ENCODE measurements at regions not wholly inside any gene's neighbourhood (a gene's known extent, or its start where the extent isn't known, plus 50 kb on each side); places are given as distances from the start of the nearest gene placed in this dataset.

- dilution Hi-C loops (cut with MboI; ENCODE audit: extremely low pct_ligation_motif_present, low sequenced_read_pairs), result no loop called here
- FAIRE-seq (no peak), DNase-seq (ENCODE audit: low read depth, low spot score) (no peak)
- Histone ChIP-seq H3K27me3 (ENCODE audit: control insufficient read depth in 2 of 2, insufficient read depth in 2 of 2, low read length in 2 of 2) (no peaks in the 10 kb centered on the region), H4K20me1 (replicated peaks; ENCODE audit: control insufficient read depth, extremely low read depth, insufficient read depth, low read length) (no peaks in the 10 kb centered on the region), H3K4me1 (ENCODE audit: control insufficient read depth, extremely low read depth, insufficient read depth, low read length) (no peaks in the 10 kb centered on the region), H3K4me2 (ENCODE audit: insufficient read depth, low read length) (no peak overlapping the region), H2AFZ (ENCODE audit: low read depth, low read length) (no peak overlapping the region), H3K9me3 (replicated peaks; ENCODE audit: control insufficient read depth, insufficient read depth, low read length) (no peaks in the 10 kb centered on the region), H3K9me1 (replicated peaks; ENCODE audit: control insufficient read depth, extremely low read depth, insufficient read depth, low read length) (no peaks in the 10 kb centered on the region), H3K9ac (replicated peaks; ENCODE audit: extremely low read depth, insufficient read depth, low read length) (no peak overlapping the region), H3K27ac (ENCODE audit: insufficient read depth, low read depth, low read length) (no peak overlapping the region), H3K36me3 (ENCODE audit: control insufficient read depth in 2 of 2, extremely low read depth in 1 of 2, insufficient read depth in 2 of 2, low read length in 2 of 2) (no peaks in the 10 kb centered on the region), H3K79me2 (ENCODE audit: control insufficient read depth, insufficient read depth, low read length) (no peaks in the 10 kb centered on the region), H3K4me3 (replicated peaks in 1 of 3; ENCODE audit: insufficient read depth in 1 of 3, low read depth in 1 of 3, low read length in 3 of 3) (no peak overlapping the region)
- no peak for TF ChIP-seq EZH2 (IDR thresholded peaks at IDR 0.05; ENCODE audit: borderline replicate concordance, low read depth, low read length, severe bottlenecking)
- TF ChIP-seq GATA2 (IDR thresholded peaks at IDR 0.05; ENCODE audit: insufficient read depth, insufficient read length, low read depth, low read length), result no peak
- TF ChIP-seq POLR2AphosphoS5 (IDR thresholded peaks at IDR 0.05; ENCODE audit: insufficient read depth, low read depth, low read length), result no peak
- TF ChIP-seq MYC (IDR thresholded peaks at IDR 0.05; ENCODE audit: low read depth, low read length), result no peak
- no peak for TF ChIP-seq FOS (IDR thresholded peaks at IDR 0.05; ENCODE audit: borderline replicate concordance, insufficient read depth, low read length)
- no peak for TF ChIP-seq JUN (IDR thresholded peaks at IDR 0.05; ENCODE audit: borderline replicate concordance, insufficient read depth, insufficient read length, low read depth)
- TF ChIP-seq, protein P1, sequence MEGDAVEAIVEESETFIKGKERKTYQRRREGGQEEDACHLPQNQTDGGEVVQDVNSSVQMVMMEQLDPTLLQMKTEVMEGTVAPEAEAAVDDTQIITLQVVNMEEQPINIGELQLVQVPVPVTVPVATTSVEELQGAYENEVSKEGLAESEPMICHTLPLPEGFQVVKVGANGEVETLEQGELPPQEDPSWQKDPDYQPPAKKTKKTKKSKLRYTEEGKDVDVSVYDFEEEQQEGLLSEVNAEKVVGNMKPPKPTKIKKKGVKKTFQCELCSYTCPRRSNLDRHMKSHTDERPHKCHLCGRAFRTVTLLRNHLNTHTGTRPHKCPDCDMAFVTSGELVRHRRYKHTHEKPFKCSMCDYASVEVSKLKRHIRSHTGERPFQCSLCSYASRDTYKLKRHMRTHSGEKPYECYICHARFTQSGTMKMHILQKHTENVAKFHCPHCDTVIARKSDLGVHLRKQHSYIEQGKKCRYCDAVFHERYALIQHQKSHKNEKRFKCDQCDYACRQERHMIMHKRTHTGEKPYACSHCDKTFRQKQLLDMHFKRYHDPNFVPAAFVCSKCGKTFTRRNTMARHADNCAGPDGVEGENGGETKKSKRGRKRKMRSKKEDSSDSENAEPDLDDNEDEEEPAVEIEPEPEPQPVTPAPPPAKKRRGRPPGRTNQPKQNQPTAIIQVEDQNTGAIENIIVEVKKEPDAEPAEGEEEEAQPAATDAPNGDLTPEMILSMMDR (IDR thresholded peaks at IDR 0.05; ENCODE audit: extremely low read depth in 1 of 2, insufficient read depth in 1 of 2, low read depth in 1 of 2, low read length in 2 of 2), result no peak
- TF ChIP-seq POLR2A (IDR thresholded peaks at IDR 0.05; ENCODE audit: low read depth, low read length), result no peak
- TF ChIP-seq MAX (IDR thresholded peaks at IDR 0.05; ENCODE audit: insufficient read depth, insufficient read length), result no peak
- intact Hi-C loops (cut with micrococcal nuclease), result no loop called here
- POLR2A ChIA-PET, result no interaction called here
- CTCF ChIA-PET, result no interaction called here
- no TSS peak for BruUV-seq (replicated peaks)
These were observed 161.9 kb downstream of the CAPZA3 start for GRCh38 chr12:18899678-18900317.
